ENCODE measurements at regions not wholly inside any gene's neighbourhood (a gene's known extent, or its start where the extent isn't known, plus 50 kb on each side); places are given as distances from the start of the nearest gene placed in this dataset.

DNA sequence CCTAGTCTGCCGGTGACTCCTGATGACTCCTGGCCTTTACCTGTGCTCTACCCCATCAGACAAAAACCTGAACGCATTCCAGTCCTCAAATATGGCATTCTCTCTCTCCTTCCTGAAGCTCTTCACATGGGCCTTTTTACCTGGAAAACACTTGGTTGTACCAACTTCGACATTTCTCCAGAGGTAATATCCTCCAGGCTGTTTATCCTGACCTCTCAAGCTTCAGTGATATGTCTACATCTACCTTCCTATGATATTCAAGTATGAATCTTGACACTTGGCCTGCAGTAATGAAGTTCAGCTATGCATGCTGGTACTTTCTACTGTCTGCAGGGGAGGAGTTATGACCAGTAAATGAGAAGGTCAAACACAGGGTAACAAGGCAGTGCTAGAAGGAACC is 901.8 kb downstream of the VRK1 start:
- Histone ChIP-seq H4K20me1 (ENCODE audit: insufficient read depth) (no peaks in the 10 kb centered on the region), H3K4me3 (ENCODE audit: low read depth in 2 of 2, low read length in 1 of 2) (no peak overlapping the region), H3K9me2 (no peaks in the 10 kb centered on the region), H3K27ac (ENCODE audit: low read depth in 2 of 2, low read length in 1 of 2) (no peak overlapping the region), H3K9me3 (no peaks in the 10 kb centered on the region), H3K9ac (no peak overlapping the region), H3K4me2 (no peak overlapping the region), H3F3A (replicated peaks; ENCODE audit: insufficient read depth) (no peaks in the 10 kb centered on the region), H3K4me1 (ENCODE audit: control insufficient read depth in 1 of 2, insufficient read depth in 2 of 2, low read depth in 1 of 2, low read length in 1 of 2) (no peaks in the 10 kb centered on the region), H3K27me3 (ENCODE audit: insufficient read depth) (no peaks in the 10 kb centered on the region), H2AFZ (ENCODE audit: low read depth) (no peak overlapping the region), H3K36me3 (replicated peaks in 1 of 2; ENCODE audit: control insufficient read depth in 1 of 2, insufficient read depth in 2 of 2, low read length in 1 of 2) (no peaks in the 10 kb centered on the region), H3K79me2 (ENCODE audit: insufficient read depth) (no peaks in the 10 kb centered on the region)
- 3% methylated on average over 3 of the region's 3 CpGs for WGBS (ENCODE audit: low lambda C conversion rate)
- POLR2A ChIA-PET = no interaction called here
- CTCF ChIA-PET = no interaction called here
- DNase-seq = no peak
- TF ChIP-seq, protein P1, sequence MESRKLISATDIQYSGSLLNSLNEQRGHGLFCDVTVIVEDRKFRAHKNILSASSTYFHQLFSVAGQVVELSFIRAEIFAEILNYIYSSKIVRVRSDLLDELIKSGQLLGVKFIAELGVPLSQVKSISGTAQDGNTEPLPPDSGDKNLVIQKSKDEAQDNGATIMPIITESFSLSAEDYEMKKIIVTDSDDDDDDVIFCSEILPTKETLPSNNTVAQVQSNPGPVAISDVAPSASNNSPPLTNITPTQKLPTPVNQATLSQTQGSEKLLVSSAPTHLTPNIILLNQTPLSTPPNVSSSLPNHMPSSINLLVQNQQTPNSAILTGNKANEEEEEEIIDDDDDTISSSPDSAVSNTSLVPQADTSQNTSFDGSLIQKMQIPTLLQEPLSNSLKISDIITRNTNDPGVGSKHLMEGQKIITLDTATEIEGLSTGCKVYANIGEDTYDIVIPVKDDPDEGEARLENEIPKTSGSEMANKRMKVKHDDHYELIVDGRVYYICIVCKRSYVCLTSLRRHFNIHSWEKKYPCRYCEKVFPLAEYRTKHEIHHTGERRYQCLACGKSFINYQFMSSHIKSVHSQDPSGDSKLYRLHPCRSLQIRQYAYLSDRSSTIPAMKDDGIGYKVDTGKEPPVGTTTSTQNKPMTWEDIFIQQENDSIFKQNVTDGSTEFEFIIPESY (IDR thresholded peaks at IDR 0.05; ENCODE audit: borderline replicate concordance, low read depth) = no peak
- TF ChIP-seq CHD2 (IDR thresholded peaks at IDR 0.05; ENCODE audit: low read length, partially characterized antibody) = no peak

DNA sequence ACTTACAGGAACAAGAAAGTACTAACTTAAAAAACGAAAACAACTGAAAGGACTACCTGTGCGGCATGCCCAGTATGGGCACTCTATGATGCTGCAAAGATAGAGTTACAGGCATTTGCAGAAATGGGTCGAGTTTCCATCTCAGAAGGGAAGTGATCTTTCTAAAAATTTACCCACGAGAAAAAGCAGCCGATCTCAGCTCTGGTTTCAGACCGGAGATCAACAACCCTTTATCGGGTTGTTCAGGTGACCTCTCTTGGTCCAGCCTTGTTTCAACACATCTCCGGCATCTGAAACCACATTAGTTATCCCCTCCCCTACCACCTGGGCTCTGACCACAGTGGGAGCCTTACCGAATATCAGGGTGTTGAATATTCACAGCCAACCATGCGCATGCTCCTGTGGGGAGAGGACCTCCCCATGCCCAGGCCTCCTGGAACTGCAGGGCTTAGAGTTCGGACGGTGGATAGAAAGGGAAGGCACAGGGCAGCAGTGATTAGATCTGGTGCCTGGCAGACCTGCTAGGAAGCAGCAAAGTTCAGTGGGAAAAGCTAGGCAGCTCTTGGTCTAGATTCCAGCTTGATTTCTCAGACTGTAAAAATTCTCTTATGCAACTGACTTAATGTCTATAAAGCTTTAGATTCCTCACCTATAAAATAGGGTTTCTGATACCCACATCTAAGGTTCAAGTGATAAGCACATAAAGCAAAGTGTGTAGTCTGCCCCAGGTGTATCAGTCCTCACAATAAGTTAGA is 906.0 kb downstream of the VRK1 start:
- no peak overlapping the region for H3K27ac ChIP-seq (ENCODE audit: low read depth in 2 of 2, low read length in 1 of 2)
- no peak overlapping the region for H2AFZ ChIP-seq (ENCODE audit: low read depth)
- H3K9me3 ChIP-seq = no peaks in the 10 kb centered on the region
- no peaks in the 10 kb centered on the region for H3K79me2 ChIP-seq (ENCODE audit: insufficient read depth)
- no peak overlapping the region for H3K4me2 ChIP-seq
- no peaks in the 10 kb centered on the region for H3K36me3 ChIP-seq (replicated peaks in 1 of 2; ENCODE audit: control insufficient read depth in 1 of 2, insufficient read depth in 2 of 2, low read length in 1 of 2)
- no peaks in the 10 kb centered on the region for H4K20me1 ChIP-seq (ENCODE audit: insufficient read depth)
- WGBS (ENCODE audit: low lambda C conversion rate) = 5% methylated on average over 12 of the region's 12 CpGs
- POLR2A ChIA-PET = no interaction called here
- no peaks in the 10 kb centered on the region for H3K27me3 ChIP-seq (ENCODE audit: insufficient read depth)
- H3K9ac ChIP-seq = no peak overlapping the region
- no peak for DNase-seq
- TF ChIP-seq FOSL2 (IDR thresholded peaks at IDR 0.05; ENCODE audit: borderline replicate concordance, low read depth) = no peak
- no peak for TF ChIP-seq NFIC (IDR thresholded peaks at IDR 0.05; ENCODE audit: borderline replicate concordance)
- TF ChIP-seq RCOR1 (IDR thresholded peaks at IDR 0.05; ENCODE audit: low read length) = no peak
- TF ChIP-seq, protein P2, sequence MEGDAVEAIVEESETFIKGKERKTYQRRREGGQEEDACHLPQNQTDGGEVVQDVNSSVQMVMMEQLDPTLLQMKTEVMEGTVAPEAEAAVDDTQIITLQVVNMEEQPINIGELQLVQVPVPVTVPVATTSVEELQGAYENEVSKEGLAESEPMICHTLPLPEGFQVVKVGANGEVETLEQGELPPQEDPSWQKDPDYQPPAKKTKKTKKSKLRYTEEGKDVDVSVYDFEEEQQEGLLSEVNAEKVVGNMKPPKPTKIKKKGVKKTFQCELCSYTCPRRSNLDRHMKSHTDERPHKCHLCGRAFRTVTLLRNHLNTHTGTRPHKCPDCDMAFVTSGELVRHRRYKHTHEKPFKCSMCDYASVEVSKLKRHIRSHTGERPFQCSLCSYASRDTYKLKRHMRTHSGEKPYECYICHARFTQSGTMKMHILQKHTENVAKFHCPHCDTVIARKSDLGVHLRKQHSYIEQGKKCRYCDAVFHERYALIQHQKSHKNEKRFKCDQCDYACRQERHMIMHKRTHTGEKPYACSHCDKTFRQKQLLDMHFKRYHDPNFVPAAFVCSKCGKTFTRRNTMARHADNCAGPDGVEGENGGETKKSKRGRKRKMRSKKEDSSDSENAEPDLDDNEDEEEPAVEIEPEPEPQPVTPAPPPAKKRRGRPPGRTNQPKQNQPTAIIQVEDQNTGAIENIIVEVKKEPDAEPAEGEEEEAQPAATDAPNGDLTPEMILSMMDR (IDR thresholded peaks at IDR 0.05) = no peak
- no peak for TF ChIP-seq FOXM1 (IDR thresholded peaks at IDR 0.05; ENCODE audit: low read depth)
- H3K4me3 ChIP-seq (ENCODE audit: low read depth in 2 of 2, low read length in 1 of 2) = no peak overlapping the region
- H3K9me2 ChIP-seq = no peaks in the 10 kb centered on the region
- H3F3A ChIP-seq (replicated peaks; ENCODE audit: insufficient read depth) = no peaks in the 10 kb centered on the region
- CTCF ChIA-PET = interaction anchor here (0.7 to 0.8 kb wide), 2 partner anchors 959 to 1174 kb away, joined by 3 read pairs; no protein-coding TSS in a partner anchor
- H3K4me1 ChIP-seq (ENCODE audit: control insufficient read depth in 1 of 2, insufficient read depth in 2 of 2, low read depth in 1 of 2, low read length in 1 of 2) = no peaks in the 10 kb centered on the region

Data from SK-N-SH (cell line).